Fibroblast of the aortic adventitia (primary cell): ENCODE measurements at regions not wholly inside any gene's neighbourhood (a gene's known extent, or its start where the extent isn't known, plus 50 kb on each side); places are given as distances from the start of the nearest gene placed in this dataset.
A peak's percentile ranks its signal among the peaks of the same experiment; 100 is the strongest.

ENCODE experiments used
- DNase-seq: peaks from one replicate; pipeline ENCODE4 v3.0.0-alpha.2; 2010; ENCODE audit warnings: low read depth
- H3K4me3 ChIP-seq: 2 replicates; pipeline ENCODE4 v1.5.1; 2011; ENCODE audit warnings: low read depth, mild to moderate bottlenecking, control low read depth, low read length, moderate library complexity
- CTCF ChIP-seq: IDR thresholded peaks from 2 replicates; pipeline ENCODE4 v1.5.1; 2011; ENCODE audit warnings: mild to moderate bottlenecking, low read length, control low read depth, inconsistent platforms; ENCODE audit not compliant: insufficient read depth

- DNase-seq = peak; percentile 62
- peak overlapping the region; percentile 33 for H3K4me3 ChIP-seq
Measured at GRCh38 chr9:106697750-106698502, 165.0 kb upstream of the ZNF462 start.

GRCh38 chr9:106700676-106701075, 162.3 kb upstream of the ZNF462 start:
- TF ChIP-seq CTCF = no peak
- no peak overlapping the region for H3K4me3 ChIP-seq
- DNase-seq = no peak

More at GRCh38 chr9:106697750-106698502, 165.0 kb upstream of the ZNF462 start:
- no peak for TF ChIP-seq CTCF

GRCh38 chr9:106701611-106702010, 161.4 kb upstream of the ZNF462 start:
- TF ChIP-seq CTCF = no peak
- H3K4me3 ChIP-seq = no peak overlapping the region
- no peak for DNase-seq

- no peak overlapping the region for H3K4me3 ChIP-seq
- no peak for DNase-seq
- no peak for TF ChIP-seq CTCF
Measured at GRCh38 chr9:106704056-106704615, 158.8 kb upstream of the ZNF462 start.

GRCh38 chr9:106707291-106707690, 155.7 kb upstream of the ZNF462 start:
- H3K4me3 ChIP-seq = no peak overlapping the region
- TF ChIP-seq CTCF = no peak
- no peak for DNase-seq

- no peak for DNase-seq
- no peak for TF ChIP-seq CTCF
- H3K4me3 ChIP-seq = no peak overlapping the region
Measured at GRCh38 chr9:106707738-106708474, 155.1 kb upstream of the ZNF462 start.
